Ramos (cell line): ENCODE measurements at regions not wholly inside any gene's neighbourhood (a gene's known extent, or its start where the extent isn't known, plus 50 kb on each side); places are given as distances from the start of the nearest gene placed in this dataset.
"Not testable (repeated sequence)": the region's sequence is repeated elsewhere in the genome, so short reads cannot be mapped to it uniquely, and the experiment has no call there.

ENCODE experiments used
- in situ Hi-C: fragments of 300-500 bp; cut with MboI; formaldehyde crosslinking; loops from one replicate; pipeline ENCODE4 v1.14.3; 2022; ENCODE audit warnings: low sequenced_read_pairs; ENCODE audit not compliant: unreplicated experiment

DNA sequence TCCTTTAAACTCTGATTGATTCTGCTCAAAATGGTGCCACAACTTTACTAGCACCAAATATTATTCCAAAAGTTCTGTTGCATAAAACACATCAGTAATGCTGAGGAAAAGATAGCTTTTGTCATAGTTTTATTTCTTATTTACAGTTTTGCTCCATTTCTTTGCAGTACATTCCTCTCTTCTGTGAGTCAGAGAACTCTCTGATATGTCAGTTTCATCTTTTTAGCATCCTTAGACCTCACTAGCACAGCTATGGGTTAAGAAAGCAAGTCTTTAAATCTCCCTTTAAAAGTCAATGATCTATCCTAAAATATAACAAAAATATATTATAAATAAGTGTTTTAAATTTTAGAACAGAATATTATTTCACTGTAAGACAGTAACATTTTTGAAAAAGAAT is 356.6 kb upstream of the SNX7 start:
- in situ Hi-C loops = no loop called here

DNA sequence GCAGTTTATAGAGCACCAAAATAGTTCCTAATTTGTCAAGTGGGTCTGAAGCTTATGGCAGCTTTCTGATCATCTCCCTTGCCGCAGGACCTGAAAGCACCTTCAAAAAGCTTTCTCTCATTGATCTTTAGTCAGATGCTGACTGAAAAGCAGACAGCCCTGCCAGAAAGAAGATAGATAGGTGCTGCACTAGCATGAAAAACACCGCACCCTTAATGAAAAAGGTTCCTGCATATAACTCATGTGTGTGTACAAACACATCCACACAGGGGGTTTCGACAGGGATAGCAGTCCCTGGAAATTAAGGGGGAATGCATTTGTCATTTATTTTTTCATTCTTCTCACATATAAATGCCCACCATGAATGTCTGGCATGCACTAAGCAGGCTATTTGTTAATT is 361.7 kb upstream of the SNX7 start:
- in situ Hi-C loops = no loop called here

DNA sequence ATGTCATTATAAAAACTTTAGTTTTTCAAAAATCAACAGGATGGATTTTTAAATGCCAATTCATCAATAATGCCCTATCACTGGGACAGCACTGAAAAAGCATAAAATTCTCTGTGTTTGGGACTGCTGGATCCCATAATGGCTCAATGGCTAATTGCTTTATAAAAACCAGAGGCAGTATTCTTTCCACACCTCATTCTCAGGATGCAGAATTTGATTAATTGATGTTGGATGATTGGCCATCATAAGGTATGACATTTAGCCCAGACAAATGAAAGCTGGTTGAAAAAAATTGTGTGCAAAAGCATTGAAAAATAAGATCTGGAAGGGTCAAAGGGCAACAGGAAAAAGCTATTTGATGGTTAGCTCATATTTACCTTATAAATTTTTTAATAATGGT is 362.2 kb upstream of the SNX7 start:
- in situ Hi-C loops = no loop called here

GRCh38 chr1:98298319-98298718 is 363.2 kb upstream of the SNX7 start:
- in situ Hi-C loops = no loop called here

GRCh38 chr1:98296681-98297080 is 364.8 kb upstream of the SNX7 start:
- in situ Hi-C loops = no loop called here

- in situ Hi-C loops = no loop called here
Measured at GRCh38 chr1:98294127-98294526, 367.4 kb upstream of the SNX7 start.

GRCh38 chr1:98292994-98293393 is 368.5 kb upstream of the SNX7 start:
- in situ Hi-C loops = no loop called here

DNA sequence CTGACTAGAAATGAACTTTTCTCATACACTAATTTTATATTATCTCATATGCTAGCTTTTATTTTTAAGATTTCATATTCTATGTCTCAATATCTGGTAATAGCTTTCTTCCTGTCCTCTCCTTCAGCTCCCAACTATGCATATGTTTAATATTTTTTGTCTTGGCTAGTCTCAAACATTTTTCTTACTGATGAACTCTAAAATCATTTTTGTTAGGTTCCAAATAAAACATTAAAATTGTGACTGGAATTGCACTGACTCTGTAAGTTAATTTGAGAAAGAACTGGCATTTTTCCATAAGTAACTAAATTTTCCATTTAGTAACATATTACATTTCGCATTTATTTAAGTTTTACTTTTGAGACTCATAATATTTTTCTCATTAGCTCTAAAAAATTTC is 368.5 kb upstream of the DPYD start:
- in situ Hi-C loops = no loop called here

DNA sequence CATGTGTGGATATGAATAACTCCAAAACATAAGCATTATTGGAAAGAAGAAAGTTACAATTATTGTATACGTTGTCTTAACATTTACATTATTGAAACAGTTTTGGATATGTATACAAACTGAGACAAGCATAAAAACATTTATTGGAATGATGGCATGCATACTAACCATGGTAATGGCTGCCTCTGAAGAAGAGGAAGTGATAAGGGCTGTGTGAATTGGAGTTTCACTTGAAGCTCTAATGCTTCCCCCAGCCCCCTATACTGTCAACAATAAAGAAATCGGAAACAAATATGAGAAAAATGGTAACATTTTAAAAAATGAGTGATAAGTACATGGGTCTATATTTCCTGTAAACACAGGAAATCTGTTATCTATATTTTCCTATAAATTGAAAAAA is 367.7 kb upstream of the DPYD start:
- in situ Hi-C loops = no loop called here

DNA sequence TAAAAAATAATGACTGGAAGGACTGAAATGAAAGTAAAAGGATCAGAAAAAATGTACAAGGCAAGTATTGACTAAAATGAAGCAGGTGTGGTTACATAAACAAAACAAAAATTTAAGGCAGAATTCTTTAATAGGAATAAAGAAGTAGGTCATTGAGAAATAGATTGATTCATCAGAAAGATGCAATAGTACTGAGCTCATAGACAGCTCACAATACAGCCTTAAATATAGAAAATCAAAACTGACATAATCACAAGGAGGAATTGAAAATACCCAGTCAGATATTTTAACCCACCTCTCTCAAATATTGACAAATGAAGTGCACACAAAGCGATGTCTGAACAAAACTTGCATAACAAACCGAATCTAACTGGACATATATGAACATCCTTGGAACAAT is 366.8 kb upstream of the DPYD start:
- in situ Hi-C loops = no loop called here

DNA sequence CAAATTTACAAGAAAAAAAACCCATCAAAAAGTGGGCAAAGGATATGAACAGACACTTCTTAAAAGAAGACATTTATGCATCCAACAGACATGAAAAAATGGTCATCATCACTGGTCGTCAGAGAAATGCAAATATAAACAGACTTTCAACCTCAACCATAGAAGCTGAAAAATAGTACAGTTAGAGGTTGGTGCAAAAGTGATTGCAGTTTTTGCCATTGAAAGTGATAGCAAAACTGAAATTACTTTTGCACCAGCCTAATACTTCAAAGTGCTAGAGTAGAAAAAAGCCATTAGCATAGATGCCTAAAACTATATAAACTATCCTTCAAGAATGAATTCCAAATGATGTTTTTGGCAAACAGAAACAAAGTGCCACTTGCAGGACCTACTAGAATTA is 365.8 kb upstream of the DPYD start:
- in situ Hi-C loops = no loop called here

DNA sequence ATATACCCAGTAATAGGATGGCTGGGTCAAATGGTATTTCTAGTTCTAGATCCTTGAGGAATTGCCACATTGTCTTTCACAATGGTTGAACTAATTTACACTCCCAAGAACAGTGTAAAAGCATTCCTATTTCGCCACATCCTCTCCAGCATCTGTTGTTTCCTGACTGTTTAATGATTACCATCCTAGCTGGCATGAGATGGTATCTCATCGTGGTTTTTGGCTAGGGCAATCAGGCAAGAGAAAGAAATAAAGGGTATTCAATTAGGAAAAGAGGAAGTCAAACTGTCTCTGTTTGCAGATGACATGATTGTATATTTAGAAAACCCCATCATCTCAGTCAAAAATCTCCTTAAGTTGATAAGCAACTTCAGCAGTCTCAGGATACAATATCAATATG is 364.5 kb upstream of the DPYD start:
- in situ Hi-C loops = not testable (repeated sequence)

GRCh38 chr1:98280049-98280448 is 359.2 kb upstream of the DPYD start:
- in situ Hi-C loops = no loop called here

DNA sequence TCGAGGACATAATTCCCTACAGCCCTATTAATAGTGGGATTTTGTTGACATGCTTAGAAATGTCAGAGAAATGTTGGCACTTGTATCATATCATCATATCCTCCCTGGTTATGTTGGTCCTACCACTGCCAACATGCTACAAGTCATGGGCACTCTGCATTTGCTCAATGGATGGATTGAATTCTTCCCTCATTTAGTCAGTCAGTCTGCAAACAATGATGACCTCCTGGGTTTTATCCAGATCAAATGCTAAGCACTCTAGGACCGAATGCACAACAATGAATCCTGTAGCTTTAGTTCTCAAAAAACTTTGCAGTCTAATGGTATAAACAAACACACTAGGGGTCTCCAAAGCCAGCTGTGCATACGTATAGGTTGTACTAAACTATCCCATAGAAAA is 357.2 kb upstream of the DPYD start:
- in situ Hi-C loops = no loop called here

DNA sequence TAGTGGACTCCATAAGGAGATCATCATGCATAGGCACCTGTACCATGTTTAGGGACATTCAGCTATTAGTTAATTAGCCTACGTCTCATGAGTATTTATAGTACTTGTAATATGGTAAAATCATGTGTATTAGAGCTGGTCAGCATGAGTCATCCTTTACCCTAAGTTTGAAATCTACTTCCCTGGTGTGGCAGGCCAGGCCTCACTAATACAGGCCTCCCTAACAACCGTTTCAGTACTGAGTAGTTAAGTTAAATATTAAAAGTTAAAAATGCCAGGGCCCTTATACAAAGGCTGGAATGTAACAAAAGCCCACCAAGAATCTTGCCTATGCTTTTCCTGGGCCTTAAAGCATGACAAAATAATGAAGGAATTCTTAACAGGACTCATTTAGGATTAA is 356.3 kb upstream of the DPYD start:
- in situ Hi-C loops = no loop called here

GRCh38 chr1:98276514-98276913 is 355.7 kb upstream of the DPYD start:
- in situ Hi-C loops = no loop called here

DNA sequence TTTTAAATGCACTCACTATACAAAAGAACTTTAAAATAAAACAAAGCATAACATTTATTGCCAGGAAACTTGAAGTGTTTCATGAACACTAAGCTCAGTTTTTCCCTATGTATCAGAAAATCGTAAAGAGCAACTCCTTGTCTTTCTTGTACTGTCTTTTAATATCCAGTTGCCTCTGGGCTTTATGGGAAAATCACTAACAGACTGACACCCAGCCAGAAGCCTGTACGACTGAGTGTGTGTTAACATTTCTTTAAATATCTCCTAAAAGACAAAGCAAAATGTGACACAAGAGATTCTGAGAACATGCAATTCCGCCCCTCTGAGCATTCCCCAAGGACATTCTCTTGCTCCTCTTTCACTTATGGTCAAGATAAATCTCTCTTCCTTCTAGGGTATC is 347.5 kb upstream of the DPYD start:
- in situ Hi-C loops = no loop called here

- in situ Hi-C loops = no loop called here
Measured at GRCh38 chr1:98267423-98267822, 346.6 kb upstream of the DPYD start.

GRCh38 chr1:98264727-98265126 is 343.9 kb upstream of the DPYD start:
- in situ Hi-C loops = no loop called here

DNA sequence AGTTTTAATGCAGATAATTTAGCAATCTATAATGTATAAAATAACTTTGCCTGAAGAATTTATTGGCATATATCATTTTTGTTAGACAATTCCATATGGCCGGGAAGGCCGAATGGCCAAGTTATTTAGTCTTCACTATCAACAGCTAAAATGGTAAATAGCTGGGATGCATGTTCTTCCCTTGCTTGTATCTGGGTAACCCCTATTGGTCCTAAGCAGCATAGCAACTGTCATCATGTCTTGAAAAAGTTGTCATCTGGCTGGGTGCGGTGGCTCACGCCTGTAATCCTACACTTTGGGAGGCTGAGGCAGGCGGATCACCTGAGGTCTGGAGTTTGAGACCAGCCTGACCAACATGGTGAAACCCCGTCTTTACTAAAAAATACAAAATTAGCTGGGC is 340.0 kb upstream of the DPYD start:
- in situ Hi-C loops = no loop called here

DNA sequence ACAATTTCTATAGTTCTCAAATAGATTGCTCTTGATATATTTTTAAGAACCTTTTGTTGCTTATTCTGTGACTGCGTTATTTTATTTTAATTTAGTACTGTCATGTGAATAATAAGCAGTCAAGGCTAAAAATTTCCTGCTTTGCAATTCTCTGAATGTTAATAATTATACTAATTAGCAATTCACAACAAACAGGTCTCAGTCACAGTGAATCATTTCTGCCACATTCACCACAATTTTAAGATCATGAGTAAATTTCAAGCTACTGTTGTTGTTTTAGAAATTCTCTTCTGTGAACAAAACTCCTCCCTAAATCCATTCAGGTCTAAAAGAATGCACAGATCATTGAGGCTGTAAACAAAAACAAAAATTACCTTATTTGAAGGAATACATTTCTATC is 339.6 kb upstream of the DPYD start:
- in situ Hi-C loops = no loop called here

DNA sequence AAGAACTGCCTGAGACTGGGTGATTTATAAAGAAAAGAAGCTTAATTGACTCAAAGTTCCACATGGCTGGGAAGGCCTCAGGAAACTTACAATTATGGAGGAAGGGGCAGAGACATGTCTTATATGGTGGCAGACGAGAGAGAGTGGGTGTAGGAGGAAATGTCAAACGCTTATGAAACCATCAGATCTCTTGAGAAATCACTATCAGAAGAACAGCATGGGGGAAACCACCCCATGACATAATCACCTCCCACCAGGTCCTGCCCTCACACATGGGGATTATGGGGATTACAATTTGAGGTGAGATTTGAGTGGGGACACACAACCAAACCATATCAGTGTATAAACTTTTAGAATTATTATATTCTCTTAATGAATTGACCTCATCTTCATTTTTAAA is 335.9 kb upstream of the DPYD start:
- in situ Hi-C loops = no loop called here

- in situ Hi-C loops = no loop called here
Measured at GRCh38 chr1:98253145-98253544, 332.3 kb upstream of the DPYD start.
